ENCODE measurements at regions not wholly inside any gene's neighbourhood (a gene's known extent, or its start where the extent isn't known, plus 50 kb on each side); places are given as distances from the start of the nearest gene placed in this dataset.

GRCh38 chr15:61480863-61481262 is 251.8 kb upstream of the RORA start:
- H3K36me3 Mint-ChIP-seq (ENCODE audit: low read depth) = no peaks in the 10 kb centered on the region
- H3K4me3 Mint-ChIP-seq = no peak overlapping the region
- no peaks in the 10 kb centered on the region for H3K4me1 Mint-ChIP-seq (ENCODE audit: low read depth)
- DNase-seq = no peak
- no peak for ATAC-seq
- ChIA-PET POLR2A (no interaction called here), CTCF (no interaction called here)
- H3K27ac Mint-ChIP-seq = no peak overlapping the region
- H3K27me3 Mint-ChIP-seq (ENCODE audit: low read depth) = peaks cover 5% of the 10 kb centered on the region
- H3K9me3 Mint-ChIP-seq (ENCODE audit: insufficient read depth) = no peaks in the 10 kb centered on the region

DNA sequence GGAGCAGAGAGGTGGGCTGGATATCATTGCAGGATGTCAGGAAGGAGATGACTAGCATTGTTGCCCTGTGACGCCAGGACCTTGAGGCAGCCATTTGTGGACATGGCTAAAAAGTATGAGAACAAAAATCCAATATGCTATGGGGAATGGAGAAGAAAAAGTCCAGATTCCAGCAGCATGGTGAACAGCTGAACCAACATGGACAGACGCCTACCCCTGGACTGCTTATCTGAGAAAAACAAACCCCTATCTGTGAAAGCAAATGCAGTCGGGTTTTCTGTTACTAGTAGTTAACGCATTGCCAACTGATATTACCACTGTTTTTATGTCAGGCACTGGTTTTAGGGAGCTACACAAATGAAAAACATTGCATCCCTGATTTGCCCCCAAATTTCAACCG is 251.2 kb upstream of the RORA start:
- Mint-ChIP-seq H3K27me3 (ENCODE audit: low read depth) (peaks cover 5% of the 10 kb centered on the region), H3K36me3 (ENCODE audit: low read depth) (no peaks in the 10 kb centered on the region), H3K27ac (no peak overlapping the region), H3K9me3 (ENCODE audit: insufficient read depth) (no peaks in the 10 kb centered on the region), H3K4me3 (no peak overlapping the region), H3K4me1 (ENCODE audit: low read depth) (no peaks in the 10 kb centered on the region)
- ChIA-PET POLR2A (no interaction called here), CTCF (no interaction called here)
- ATAC-seq = no peak
- DNase-seq = no peak

GRCh38 chr15:61479613-61480012 is 250.5 kb upstream of the RORA start:
- H3K9me3 Mint-ChIP-seq (ENCODE audit: insufficient read depth) = no peaks in the 10 kb centered on the region
- DNase-seq (no peak), ATAC-seq (no peak)
- H3K4me1 Mint-ChIP-seq (ENCODE audit: low read depth) = no peaks in the 10 kb centered on the region
- no peak overlapping the region for H3K4me3 Mint-ChIP-seq
- ChIA-PET POLR2A (no interaction called here), CTCF (no interaction called here)
- no peak overlapping the region for H3K27ac Mint-ChIP-seq
- H3K27me3 Mint-ChIP-seq (ENCODE audit: low read depth) = peaks cover 5% of the 10 kb centered on the region
- no peaks in the 10 kb centered on the region for H3K36me3 Mint-ChIP-seq (ENCODE audit: low read depth)

DNA sequence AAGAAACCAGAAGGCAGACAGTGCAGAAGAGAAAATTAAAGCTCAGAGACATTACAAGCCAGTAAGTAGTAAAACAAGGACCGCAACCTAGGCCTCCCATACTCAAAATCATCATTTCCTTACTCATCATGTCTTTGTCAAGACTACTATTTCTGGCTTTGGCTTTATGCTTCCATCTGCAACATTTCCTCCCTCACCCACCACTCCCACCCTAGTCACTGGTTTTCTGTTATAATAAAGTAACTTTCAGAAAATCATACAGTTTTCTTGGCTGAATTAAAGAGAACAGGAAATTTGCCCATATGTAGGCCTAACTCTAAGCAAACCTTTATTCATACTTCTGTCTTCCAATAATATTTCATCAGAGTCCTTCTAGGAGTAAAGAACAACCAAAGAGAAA is 247.6 kb upstream of the RORA start:
- no peaks in the 10 kb centered on the region for H3K9me3 Mint-ChIP-seq (ENCODE audit: insufficient read depth)
- CTCF ChIA-PET = no interaction called here
- no peak for DNase-seq
- no peak for ATAC-seq
- H3K27ac Mint-ChIP-seq = no peak overlapping the region
- no peaks in the 10 kb centered on the region for H3K36me3 Mint-ChIP-seq (ENCODE audit: low read depth)
- H3K27me3 Mint-ChIP-seq (ENCODE audit: low read depth) = no peaks in the 10 kb centered on the region
- POLR2A ChIA-PET = no interaction called here
- H3K4me1 Mint-ChIP-seq (ENCODE audit: low read depth) = no peaks in the 10 kb centered on the region
- no peak overlapping the region for H3K4me3 Mint-ChIP-seq

- ChIA-PET POLR2A (no interaction called here), CTCF (interaction anchor here (0.5 kb wide), 1 partner anchor 1267 kb away, joined by 3 read pairs; no protein-coding TSS in a partner anchor)
- DNase-seq = no peak
- Mint-ChIP-seq H3K4me1 (ENCODE audit: low read depth) (no peaks in the 10 kb centered on the region), H3K9me3 (ENCODE audit: insufficient read depth) (no peaks in the 10 kb centered on the region), H3K4me3 (no peak overlapping the region), H3K36me3 (ENCODE audit: low read depth) (no peaks in the 10 kb centered on the region), H3K27me3 (ENCODE audit: low read depth) (peaks cover 2% of the 10 kb centered on the region), H3K27ac (no peak overlapping the region)
- ATAC-seq = no peak
These were observed 245.7 kb upstream of the RORA start for GRCh38 chr15:61474796-61475195.

DNA sequence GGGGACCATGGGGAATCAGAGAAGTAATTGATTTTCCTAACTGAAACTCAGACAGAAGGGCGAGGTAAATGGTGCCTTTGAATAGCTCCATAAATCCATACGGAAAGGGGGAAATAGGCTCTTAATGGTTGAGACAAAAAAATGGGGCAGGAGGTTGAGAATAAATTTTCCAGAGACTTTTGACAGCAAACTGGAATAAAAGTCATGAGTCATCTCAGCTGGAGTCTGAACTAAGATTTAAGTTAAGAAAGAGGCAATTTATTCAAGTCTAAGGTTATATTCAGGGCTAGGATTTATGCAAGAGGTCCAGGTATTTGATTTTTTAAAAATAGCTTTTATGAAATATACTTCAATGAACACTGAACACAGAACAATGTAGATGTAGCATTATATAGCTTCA is 238.7 kb upstream of the RORA start:
- Mint-ChIP-seq H3K27me3 (ENCODE audit: low read depth) (peaks cover 11% of the 10 kb centered on the region), H3K27ac (no peak overlapping the region), H3K9me3 (ENCODE audit: insufficient read depth) (no peaks in the 10 kb centered on the region), H3K4me3 (no peak overlapping the region), H3K4me1 (ENCODE audit: low read depth) (no peaks in the 10 kb centered on the region), H3K36me3 (ENCODE audit: low read depth) (no peaks in the 10 kb centered on the region)
- CTCF ChIA-PET = no interaction called here
- POLR2A ChIA-PET = no interaction called here
- ATAC-seq = no peak
- DNase-seq = no peak

DNA sequence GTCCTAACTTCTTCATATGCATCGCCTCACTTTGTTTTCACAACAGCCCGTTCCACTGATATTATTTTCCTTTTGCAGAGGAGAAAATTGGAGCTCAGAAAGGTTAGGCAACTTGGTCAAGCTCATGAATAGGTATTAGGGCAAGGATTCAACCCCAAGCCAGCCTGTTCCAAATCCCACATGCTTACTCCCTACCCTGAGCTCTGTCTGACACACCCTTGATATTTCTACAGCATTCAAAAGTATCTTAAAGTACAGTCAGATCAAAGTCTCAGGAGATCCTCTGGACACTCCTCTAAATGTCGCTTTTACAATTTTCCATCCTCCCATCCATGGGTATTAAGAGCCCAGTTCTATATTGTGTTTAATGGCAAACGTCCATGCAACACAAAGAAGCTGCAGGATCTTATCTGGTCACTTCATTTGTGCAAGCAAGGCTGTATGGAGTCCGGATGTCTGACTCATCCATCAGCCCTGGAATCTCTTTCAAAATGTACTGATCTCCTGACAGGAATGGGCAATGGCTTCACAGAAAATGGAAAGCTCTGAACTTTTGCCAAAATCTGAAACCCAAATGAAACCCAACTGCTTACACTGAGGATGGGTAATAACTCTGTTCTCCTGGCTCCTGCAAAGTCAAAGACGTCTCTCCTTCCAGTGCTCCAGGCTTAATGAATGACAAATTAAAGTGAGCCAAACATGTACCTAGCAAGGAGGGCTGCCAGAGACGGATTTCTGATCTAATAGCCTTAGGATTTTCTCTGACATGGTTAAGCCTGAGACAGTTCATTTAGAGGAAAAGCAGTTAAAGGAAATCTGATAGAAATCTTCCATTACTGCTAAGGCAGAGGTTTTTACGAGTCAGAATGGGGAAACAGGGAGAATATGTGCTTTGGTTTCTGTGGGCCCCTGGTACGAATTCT is 230.9 kb upstream of the RORA start:
- H3K4me3 Mint-ChIP-seq = no peak overlapping the region
- H3K4me1 Mint-ChIP-seq (ENCODE audit: low read depth) = no peaks in the 10 kb centered on the region
- ATAC-seq (no peak), DNase-seq (no peak)
- ChIA-PET CTCF (no interaction called here), POLR2A (no interaction called here)
- H3K9me3 Mint-ChIP-seq (ENCODE audit: insufficient read depth) = no peaks in the 10 kb centered on the region
- H3K36me3 Mint-ChIP-seq (ENCODE audit: low read depth) = no peaks in the 10 kb centered on the region
- H3K27ac Mint-ChIP-seq = no peak overlapping the region
- peaks cover under 1% of the 10 kb centered on the region for H3K27me3 Mint-ChIP-seq (ENCODE audit: low read depth)

DNA sequence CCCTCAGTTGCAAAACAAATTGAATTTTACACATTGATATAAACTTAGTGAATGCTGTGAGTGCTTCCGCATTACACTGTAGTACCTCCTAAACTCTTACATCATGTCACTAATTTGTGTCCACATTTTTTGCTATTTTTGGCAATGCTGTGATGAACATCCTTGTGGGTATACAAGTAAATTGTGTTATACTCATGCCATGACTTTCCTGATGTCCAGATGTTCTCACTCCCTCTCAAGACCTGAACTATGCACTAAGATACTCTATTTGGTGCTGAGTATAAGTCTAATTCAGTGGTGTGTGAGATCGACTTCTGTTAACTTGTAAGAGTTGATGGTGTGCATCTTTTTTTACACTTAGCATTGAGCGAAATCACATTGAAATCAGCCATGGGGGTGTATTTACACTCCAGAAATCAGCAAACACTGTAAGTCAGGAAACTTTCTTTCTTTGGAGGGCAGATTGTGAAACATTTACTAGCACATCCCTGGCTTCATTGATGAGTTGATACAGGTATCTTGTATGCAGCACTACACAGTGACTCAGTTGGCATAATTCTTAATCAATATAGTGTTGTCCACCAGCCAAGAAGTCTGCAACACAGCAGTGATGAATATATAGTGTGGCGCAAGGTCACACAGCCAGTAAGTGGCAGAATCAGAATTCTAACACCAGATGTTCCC is 228.1 kb upstream of the RORA start:
- ChIA-PET POLR2A (no interaction called here), CTCF (no interaction called here)
- Mint-ChIP-seq H3K27me3 (ENCODE audit: low read depth) (no peaks in the 10 kb centered on the region), H3K9me3 (ENCODE audit: insufficient read depth) (no peaks in the 10 kb centered on the region), H3K27ac (no peak overlapping the region), H3K36me3 (ENCODE audit: low read depth) (no peaks in the 10 kb centered on the region), H3K4me3 (no peak overlapping the region), H3K4me1 (ENCODE audit: low read depth) (no peaks in the 10 kb centered on the region)
- ATAC-seq (no peak), DNase-seq (no peak)

GRCh38 chr15:61449186-61449702 is 220.1 kb upstream of the RORA start:
- DNase-seq (no peak), ATAC-seq (no peak)
- CTCF ChIA-PET = no interaction called here
- Mint-ChIP-seq H3K4me1 (ENCODE audit: low read depth) (no peaks in the 10 kb centered on the region), H3K36me3 (ENCODE audit: low read depth) (no peaks in the 10 kb centered on the region), H3K9me3 (ENCODE audit: insufficient read depth) (no peaks in the 10 kb centered on the region), H3K4me3 (no peak overlapping the region), H3K27me3 (ENCODE audit: low read depth) (no peaks in the 10 kb centered on the region), H3K27ac (no peak overlapping the region)
- POLR2A ChIA-PET = no interaction called here

GRCh38 chr15:61447981-61448380 is 218.9 kb upstream of the RORA start:
- ATAC-seq = no peak
- Mint-ChIP-seq H3K9me3 (ENCODE audit: insufficient read depth) (no peaks in the 10 kb centered on the region), H3K36me3 (ENCODE audit: low read depth) (no peaks in the 10 kb centered on the region), H3K4me1 (ENCODE audit: low read depth) (no peaks in the 10 kb centered on the region), H3K27me3 (ENCODE audit: low read depth) (no peaks in the 10 kb centered on the region), H3K4me3 (no peak overlapping the region), H3K27ac (no peak overlapping the region)
- POLR2A ChIA-PET = no interaction called here
- CTCF ChIA-PET = no interaction called here
- no peak for DNase-seq

GRCh38 chr15:61444585-61444984 is 215.5 kb upstream of the RORA start:
- no peaks in the 10 kb centered on the region for H3K9me3 Mint-ChIP-seq (ENCODE audit: insufficient read depth)
- ChIA-PET POLR2A (no interaction called here), CTCF (no interaction called here)
- H3K36me3 Mint-ChIP-seq (ENCODE audit: low read depth) = no peaks in the 10 kb centered on the region
- no peak overlapping the region for H3K27ac Mint-ChIP-seq
- peaks cover 3% of the 10 kb centered on the region for H3K27me3 Mint-ChIP-seq (ENCODE audit: low read depth)
- no peak for ATAC-seq
- H3K4me3 Mint-ChIP-seq = no peak overlapping the region
- DNase-seq = no peak
- no peaks in the 10 kb centered on the region for H3K4me1 Mint-ChIP-seq (ENCODE audit: low read depth)

DNA sequence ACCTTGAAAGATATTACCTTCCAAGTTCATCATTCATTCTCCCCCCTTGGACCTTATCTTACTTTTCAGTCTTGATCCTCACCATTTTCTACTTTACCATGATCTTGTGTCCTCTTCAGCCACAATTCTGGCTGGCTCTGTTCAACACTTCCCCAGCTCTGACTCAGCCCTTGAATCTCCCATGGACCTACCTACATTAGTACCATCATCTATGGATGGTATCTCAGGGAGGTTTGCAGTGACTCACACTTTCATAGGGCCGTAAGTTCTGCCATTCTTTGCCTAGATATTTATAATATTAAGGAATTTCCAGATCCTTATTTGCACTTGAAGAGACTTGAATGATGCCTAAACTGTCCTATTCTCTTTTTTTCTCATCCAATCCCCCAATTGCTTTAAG is 213.7 kb upstream of the RORA start:
- Mint-ChIP-seq H3K9me3 (ENCODE audit: insufficient read depth) (no peaks in the 10 kb centered on the region), H3K27me3 (ENCODE audit: low read depth) (peaks cover 3% of the 10 kb centered on the region), H3K4me1 (ENCODE audit: low read depth) (no peaks in the 10 kb centered on the region), H3K36me3 (ENCODE audit: low read depth) (no peaks in the 10 kb centered on the region), H3K4me3 (no peak overlapping the region), H3K27ac (no peak overlapping the region)
- DNase-seq (no peak), ATAC-seq (no peak)
- POLR2A ChIA-PET = no interaction called here
- CTCF ChIA-PET = no interaction called here
